Mammary epithelial cell (primary cell): ENCODE measurements at regions not wholly inside any gene's neighbourhood (a gene's known extent, or its start where the extent isn't known, plus 50 kb on each side); places are given as distances from the start of the nearest gene placed in this dataset.

Experiments used
- EZH2 ChIP-seq: IDR thresholded peaks from 2 replicates; pipeline ENCODE4 v1.6.1; 2012; ENCODE audit warnings: low read length, inconsistent platforms, borderline replicate concordance
- TF ChIP-seq, protein P1 (sequence below), 2 donors: IDR thresholded peaks in 1 of 2; conservative IDR thresholded peaks in 1 of 2; 2 replicates each; pipeline ENCODE4 v1.5.1; 2011 to 2012; ENCODE audit warnings: inconsistent platforms in 2 of 2, low read length in 2 of 2, mild to moderate bottlenecking in 2 of 2, control low read depth in 1 of 2, low read depth in 1 of 2; ENCODE audit not compliant: insufficient read depth in 1 of 2; ENCODE audit errors: extremely low read depth in 1 of 2

DNA sequence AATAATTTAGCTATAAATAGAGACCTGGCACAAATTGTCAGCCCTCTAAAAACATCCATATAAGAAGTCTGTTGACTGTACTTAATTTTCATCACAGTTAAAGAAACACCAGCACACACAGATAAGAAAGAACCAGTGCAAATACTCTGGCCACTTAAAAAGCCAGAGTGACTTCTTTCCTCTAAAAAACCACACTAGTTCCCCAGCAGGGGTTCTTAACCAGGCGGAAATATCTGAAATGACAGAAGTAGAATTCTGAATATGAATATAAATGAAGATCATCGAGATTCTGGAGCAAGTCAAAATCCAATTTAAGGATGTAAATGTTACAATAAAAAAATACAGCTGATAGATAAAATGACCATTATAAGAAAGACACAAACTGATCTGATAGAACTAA is 870.6 kb upstream of the ADGRL4 start:
- TF ChIP-seq EZH2 = no peak
- TF ChIP-seq, protein P1, sequence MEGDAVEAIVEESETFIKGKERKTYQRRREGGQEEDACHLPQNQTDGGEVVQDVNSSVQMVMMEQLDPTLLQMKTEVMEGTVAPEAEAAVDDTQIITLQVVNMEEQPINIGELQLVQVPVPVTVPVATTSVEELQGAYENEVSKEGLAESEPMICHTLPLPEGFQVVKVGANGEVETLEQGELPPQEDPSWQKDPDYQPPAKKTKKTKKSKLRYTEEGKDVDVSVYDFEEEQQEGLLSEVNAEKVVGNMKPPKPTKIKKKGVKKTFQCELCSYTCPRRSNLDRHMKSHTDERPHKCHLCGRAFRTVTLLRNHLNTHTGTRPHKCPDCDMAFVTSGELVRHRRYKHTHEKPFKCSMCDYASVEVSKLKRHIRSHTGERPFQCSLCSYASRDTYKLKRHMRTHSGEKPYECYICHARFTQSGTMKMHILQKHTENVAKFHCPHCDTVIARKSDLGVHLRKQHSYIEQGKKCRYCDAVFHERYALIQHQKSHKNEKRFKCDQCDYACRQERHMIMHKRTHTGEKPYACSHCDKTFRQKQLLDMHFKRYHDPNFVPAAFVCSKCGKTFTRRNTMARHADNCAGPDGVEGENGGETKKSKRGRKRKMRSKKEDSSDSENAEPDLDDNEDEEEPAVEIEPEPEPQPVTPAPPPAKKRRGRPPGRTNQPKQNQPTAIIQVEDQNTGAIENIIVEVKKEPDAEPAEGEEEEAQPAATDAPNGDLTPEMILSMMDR (conservative IDR thresholded peaks at IDR 0.05 in 1 of 2, IDR thresholded peaks at IDR 0.05 in 1 of 2; ENCODE audit: extremely low read depth in 1 of 2, insufficient read depth in 1 of 2, low read depth in 1 of 2, low read length in 2 of 2) = no peak
